ENCODE measurements at regions not wholly inside any gene's neighbourhood (a gene's known extent, or its start where the extent isn't known, plus 50 kb on each side); places are given as distances from the start of the nearest gene placed in this dataset.
A peak's percentile ranks its signal among the peaks of the same experiment; 100 is the strongest.

DNA sequence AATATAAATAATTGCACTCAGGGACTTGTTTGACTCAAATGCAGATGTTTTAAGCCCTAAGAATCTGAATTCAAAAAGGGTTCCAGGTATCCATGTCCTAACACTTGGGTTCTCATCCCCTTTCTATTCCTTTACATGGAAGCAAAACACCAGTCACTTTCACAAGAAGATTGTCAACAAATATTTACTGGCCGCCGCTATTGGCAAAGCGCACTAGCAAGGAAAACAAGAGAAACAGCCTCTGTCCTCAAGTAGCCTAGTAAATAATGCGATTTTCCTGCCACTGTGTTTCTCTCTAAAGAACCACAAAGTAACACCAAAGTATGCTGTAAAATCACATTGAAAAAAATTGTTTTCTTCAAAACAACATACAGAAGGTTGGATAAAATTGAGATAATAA is 66.7 kb upstream of the EZH2 start:
- no peak for DNase-seq

- no peak for DNase-seq
Measured at GRCh38 chr7:148944935-148945934, 61.1 kb upstream of the EZH2 start.

- DNase-seq, result peak; percentile 75 to 79
Measured at GRCh38 chr7:148941598-148942275, 57.6 kb upstream of the EZH2 start.

DNA sequence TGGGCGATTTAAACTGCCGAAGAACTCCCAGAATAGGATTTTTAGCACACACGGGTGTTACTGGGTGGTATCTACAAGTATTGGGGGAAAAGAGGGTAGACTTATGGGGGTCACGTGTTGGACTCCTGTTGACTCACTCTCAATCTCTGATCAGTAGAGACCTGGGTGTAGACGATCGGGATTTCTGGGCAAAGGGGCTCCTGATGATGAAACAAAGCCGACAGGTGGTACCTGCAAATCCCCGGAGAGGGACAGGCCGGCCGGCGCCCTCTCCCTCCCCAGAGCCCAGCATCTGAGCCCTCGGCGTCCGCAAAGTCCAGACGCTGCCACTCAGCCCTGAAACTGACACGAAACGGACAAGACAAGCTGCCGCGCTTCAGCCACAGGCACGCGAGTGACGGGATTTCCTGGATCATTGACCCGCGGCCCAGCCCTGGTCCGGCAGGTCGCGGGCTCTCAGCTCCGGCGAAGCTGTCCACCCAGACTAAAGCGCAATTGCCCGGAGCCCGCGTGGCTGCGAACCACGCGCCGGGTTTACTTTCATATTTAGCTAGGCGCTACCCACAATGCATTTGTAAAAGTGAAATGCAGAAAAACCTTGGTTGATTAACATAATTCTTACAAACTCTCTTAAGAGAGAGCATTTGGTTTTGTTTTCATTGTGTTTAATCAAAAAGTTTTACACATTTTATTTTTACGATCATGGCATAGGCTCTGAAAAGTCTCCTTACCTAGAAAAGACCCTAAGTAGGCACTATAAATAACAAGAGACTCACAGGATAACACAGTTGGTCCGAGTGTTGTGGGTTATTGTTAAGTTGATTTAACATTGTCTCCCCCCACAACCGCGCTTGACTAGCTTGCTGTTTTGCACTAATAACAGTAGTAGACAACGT is 56.9 kb upstream of the EZH2 start:
- peak; percentile 78 to 80 for DNase-seq

GRCh38 chr7:148939128-148939755 is 55.2 kb upstream of the EZH2 start:
- no peak for DNase-seq

GRCh38 chr7:148935451-148935850 is 51.4 kb upstream of the EZH2 start:
- no peak for DNase-seq
